ENCODE measurements at regions not wholly inside any gene's neighbourhood (a gene's known extent, or its start where the extent isn't known, plus 50 kb on each side); places are given as distances from the start of the nearest gene placed in this dataset.

- TF ChIP-seq CTCF (IDR thresholded peaks at IDR 0.05; ENCODE audit: low read depth, low read length), result no peak
- TF ChIP-seq EZH2phosphoT487 (IDR thresholded peaks at IDR 0.05; ENCODE audit: low read depth), result no peak
Observed at GRCh38 chr1:57678138-57678537, 254.3 kb upstream of the DAB1 start.
